HG03139 (cell line): ENCODE measurements at regions not wholly inside any gene's neighbourhood (a gene's known extent, or its start where the extent isn't known, plus 50 kb on each side); places are given as distances from the start of the nearest gene placed in this dataset.
A peak's percentile ranks its signal among the peaks of the same experiment; 100 is the strongest.

Experiments
- ATAC-seq: cut with Tn5 transposase; IDR thresholded peaks from one replicate; pipeline ENCODE4 v1.9.1; 2021; ENCODE audit not compliant: unreplicated experiment

- ATAC-seq = no peak
Measured at GRCh38 chr20:24199501-24199900, 210.9 kb upstream of the GGTLC1 start.

DNA sequence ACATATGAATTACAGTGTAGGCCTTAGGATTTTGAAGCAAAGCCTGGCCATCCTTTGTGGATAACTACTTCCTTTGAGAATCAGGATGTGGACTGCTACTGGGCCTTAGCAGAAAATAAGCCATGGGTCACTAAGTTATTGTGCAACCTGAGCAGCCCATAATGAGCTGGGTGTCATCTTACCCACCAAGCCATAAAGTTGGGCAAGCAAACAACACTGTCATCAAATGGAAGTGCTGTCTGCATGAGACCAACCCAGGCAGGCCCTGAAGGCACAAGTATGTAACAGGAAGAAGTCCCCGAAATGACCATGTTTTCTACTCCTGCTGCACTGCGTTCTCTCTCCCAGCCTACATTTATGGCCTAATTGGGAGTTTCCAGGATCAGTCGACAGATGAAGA lies 205.6 kb upstream of the GGTLC1 start:
- no peak for ATAC-seq

DNA sequence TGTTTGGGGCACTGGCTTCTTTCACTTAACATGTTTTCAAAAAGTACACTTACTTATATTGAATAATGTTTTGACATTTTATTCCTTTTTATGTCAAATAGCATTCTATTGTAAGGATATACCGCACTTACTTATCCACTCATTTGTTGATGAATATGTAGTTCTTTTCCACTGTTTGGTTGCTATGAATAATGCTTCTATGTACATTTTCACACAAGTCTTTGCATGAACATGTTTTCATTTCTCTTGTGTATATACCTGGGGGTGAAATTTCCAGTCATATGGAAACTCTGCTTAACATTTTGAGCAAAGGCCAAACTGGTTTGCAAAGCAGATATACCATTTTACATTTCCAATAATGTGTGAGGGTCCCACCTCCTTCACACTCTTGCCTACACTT lies 202.3 kb upstream of the GGTLC1 start:
- no peak for ATAC-seq

- no peak for ATAC-seq
Measured at GRCh38 chr20:24185791-24186190, 197.2 kb upstream of the GGTLC1 start.

- no peak for ATAC-seq
Measured at GRCh38 chr20:24181151-24181550, 192.6 kb upstream of the GGTLC1 start.

DNA sequence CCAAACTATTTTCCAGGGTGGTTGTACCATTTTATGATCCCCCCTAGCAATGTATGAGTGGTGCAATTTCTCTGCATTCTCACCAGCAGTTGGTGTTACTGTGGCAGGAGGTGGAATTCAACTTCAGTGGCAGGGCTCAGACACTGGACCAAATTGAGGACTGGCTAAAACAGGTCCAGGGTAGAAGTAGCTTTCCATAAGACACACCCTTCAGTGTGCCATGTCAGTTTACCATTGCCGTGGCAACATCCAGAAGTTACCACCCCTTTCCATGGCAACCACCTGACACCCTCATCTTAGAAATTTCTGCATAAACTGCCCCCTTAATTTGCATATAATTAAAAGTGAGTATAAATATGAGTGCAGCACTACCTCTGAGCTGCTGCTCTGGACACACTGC lies 180.7 kb upstream of the GGTLC1 start:
- no peak for ATAC-seq

GRCh38 chr20:24166412-24166811 lies 177.8 kb upstream of the GGTLC1 start:
- no peak for ATAC-seq

GRCh38 chr20:24166123-24166381 lies 177.5 kb upstream of the GGTLC1 start:
- no peak for ATAC-seq

- no peak for ATAC-seq
Measured at GRCh38 chr20:24165301-24166122, 176.9 kb upstream of the GGTLC1 start.

GRCh38 chr20:24164360-24164759 lies 175.8 kb upstream of the GGTLC1 start:
- ATAC-seq = no peak

DNA sequence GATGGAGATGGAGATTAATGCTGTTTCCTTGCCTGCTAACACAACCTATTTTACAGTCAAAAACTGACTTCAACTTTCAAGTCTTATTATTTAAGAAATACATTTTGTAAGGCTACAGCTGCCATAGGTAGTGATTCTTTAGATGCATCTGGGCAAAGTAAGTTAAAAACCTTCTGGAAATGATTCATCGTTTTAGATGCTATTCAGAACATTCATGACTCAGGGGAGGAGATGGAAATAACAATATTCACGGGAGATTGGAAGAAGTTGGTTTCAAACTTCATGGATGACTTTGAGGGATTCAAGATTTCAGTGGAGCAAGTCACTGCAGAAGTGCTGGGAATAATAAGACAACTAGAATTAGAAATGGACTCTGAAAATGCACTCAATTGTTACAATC lies 174.9 kb upstream of the GGTLC1 start:
- ATAC-seq = no peak

- no peak for ATAC-seq
Measured at GRCh38 chr20:24160563-24161281, 172.1 kb upstream of the GGTLC1 start.

- no peak for ATAC-seq
Measured at GRCh38 chr20:24158281-24158680, 169.7 kb upstream of the GGTLC1 start.

DNA sequence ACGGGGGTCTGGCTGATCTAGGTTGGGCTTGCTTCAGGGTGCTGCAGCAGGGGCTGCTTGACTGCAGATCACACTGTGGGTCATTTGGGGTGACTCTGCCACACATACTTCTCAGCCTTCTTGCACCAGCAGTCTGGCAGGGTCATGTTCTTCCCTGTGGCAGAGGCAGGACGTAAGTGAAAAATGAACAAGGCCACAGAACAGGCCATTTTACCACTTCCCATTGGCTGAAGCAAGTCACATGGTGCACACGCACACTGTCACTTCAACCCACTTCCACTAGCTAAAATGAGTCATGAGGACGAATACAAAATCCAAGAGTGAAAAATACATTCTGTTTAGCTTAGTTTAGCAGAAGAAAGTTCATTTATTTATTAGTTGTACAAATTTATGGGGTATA lies 168.6 kb upstream of the GGTLC1 start:
- no peak for ATAC-seq

GRCh38 chr20:24153101-24154040 lies 164.8 kb upstream of the GGTLC1 start:
- ATAC-seq = no peak

DNA sequence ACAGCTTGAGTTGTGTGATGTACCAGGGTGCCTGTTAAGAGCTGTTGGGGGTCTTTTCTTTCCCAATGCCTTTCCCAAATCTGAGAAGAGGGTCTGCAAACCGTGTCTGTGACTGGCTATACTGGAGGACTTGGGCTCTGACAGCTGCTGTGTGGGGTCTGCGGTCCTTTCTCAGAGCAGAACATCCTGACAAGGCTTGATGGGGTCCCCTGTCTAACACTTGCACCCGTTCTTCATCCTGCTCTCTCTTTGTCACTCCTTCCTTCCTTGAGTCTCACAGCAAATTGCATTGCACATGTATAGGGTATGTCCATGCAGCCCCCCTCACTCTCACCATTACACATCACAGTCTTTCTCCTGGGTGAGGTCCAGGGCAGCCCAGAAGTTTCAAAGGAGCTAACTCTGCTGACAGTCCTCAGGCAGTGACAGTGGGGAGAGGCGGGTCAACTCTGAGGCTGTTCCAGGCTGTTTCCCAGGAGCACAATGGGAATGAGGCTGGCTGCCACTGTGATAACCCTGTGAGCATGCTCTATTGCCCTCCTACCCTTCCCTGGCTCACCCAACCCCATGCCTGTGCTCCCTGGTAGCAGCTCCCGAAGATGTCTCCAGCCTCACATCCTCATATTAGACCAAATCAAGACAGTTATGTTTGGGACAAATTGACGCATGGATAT lies 163.2 kb upstream of the GGTLC1 start:
- no peak for ATAC-seq

GRCh38 chr20:24150406-24150805 lies 161.8 kb upstream of the GGTLC1 start:
- no peak for ATAC-seq

- no peak for ATAC-seq
Measured at GRCh38 chr20:24149881-24150307, 161.3 kb upstream of the GGTLC1 start.

DNA sequence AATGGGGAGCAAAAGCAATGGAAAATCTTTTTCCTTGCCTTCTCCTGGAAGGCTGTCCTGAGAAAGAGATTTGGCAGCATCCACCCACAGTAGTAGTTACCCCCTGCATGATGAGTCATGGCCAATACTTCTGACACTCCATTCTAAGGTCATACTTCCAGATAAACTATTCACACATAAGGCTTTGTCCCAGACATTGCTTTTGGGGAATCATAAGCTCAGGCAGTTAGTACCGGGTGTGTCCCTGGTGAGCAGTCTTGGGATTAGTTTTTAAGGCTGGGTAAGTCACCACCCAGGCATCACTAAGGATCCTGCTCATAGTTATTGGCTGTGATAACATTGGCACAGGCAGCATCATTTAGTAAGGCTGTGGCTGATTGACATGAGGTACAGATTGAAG lies 160.6 kb upstream of the GGTLC1 start:
- no peak for ATAC-seq

DNA sequence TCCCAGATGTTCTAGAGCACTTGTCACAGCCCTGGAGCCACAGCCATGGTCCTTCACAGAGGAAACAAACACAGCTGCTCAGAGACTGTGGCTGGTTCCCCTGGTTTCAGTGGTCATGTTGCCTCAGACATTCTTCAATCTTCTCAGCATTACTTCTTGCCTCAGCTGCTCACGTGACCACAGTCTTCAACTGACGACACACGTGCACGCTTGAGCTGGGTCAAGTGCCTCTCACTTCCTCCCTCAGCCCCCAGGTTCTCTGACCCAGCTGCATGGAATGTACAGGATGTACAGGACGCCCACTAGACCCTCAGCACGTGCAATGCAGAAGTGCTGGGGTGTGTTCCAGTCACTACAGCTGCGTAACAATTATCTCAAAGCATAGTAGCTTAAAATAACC lies 159.8 kb upstream of the GGTLC1 start:
- ATAC-seq = peak; percentile 69

- ATAC-seq = no peak
Measured at GRCh38 chr20:24147961-24148360, 159.4 kb upstream of the GGTLC1 start.
